A549 (cell line): ENCODE measurements at regions not wholly inside any gene's neighbourhood (a gene's known extent, or its start where the extent isn't known, plus 50 kb on each side); places are given as distances from the start of the nearest gene placed in this dataset.

Experiments used
- POLR2A ChIP-seq: IDR thresholded peaks from 2 replicates; pipeline ENCODE4 v1.6.1; 2012; ENCODE audit warnings: mild to moderate bottlenecking, low read length
- RCOR1 ChIP-seq: fragments of 150-350 bp; IDR thresholded peaks from 2 replicates; pipeline ENCODE4 v1.6.1; 2014; ENCODE audit warnings: antibody characterized with exemption, low read length, low read depth
- SMC3 ChIP-seq: fragments of >200 bp; sonication (Bioruptor Twin); formaldehyde crosslinking; IDR thresholded peaks from 3 replicates; pipeline ENCODE4 v1.6.1; 2018; ENCODE audit warnings: inconsistent platforms
- ZFP36 ChIP-seq: fragments of 450-650 bp; IDR thresholded peaks from 2 replicates; pipeline ENCODE4 v1.6.1; 2014; ENCODE audit warnings: borderline replicate concordance; ENCODE audit not compliant: partially characterized antibody

DNA sequence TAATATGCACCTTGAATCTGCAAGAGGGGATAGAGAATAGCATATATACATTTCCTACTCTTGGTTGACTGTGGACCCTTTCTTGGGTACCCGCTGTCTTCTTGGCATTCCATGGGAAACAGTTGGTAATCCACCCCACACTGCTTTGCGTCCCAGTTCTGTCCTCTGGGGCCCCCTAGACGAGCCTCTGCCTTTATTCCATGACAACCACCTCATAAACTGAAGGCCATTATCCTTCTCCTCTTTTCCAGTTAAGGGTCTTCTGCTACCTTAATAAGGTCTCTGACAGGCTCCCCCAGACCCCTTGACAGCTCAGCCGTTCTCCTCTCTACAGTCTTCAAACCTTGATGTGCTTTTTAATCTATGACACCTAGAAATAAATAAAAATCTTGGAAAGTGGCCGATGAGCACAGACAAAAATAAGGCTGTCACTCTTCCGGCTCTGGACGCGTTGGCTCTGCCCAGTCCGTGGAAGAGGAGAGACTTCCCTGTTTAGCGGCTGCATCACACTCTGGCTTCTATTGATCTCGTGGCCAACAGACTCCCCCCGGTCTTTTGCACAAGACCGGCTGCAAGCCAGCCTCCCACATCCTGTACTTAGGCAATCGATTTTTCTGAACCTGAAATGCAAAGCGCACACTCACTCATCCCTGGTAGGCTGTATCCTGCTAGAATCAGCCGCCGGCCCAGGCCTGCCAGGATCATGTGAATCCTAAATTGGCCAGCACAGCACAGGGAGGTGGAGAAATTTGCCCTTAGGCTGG lies 251.0 kb upstream of the TLE3 start:
- TF ChIP-seq RCOR1, result no peak
- no peak for TF ChIP-seq POLR2A
- no peak for TF ChIP-seq ZFP36
- no peak for TF ChIP-seq SMC3
